Breast epithelium (tissue), 4 donors: ENCODE measurements at regions not wholly inside any gene's neighbourhood (a gene's known extent, or its start where the extent isn't known, plus 50 kb on each side); places are given as distances from the start of the nearest gene placed in this dataset.

Experiments used
- DNase-seq, 2 donors: peaks; one replicate each; pipeline ENCODE4 v3.0.0-alpha.2; 2019; ENCODE audit warnings: low spot score in 2 of 2
- H3K27ac ChIP-seq, 2 donors: fragments of 200-600 bp; sonication (generic) in 1 of 2; one replicate each; pipeline ENCODE4 v1.5.1; 2016 to 2019; ENCODE audit warnings: mild to moderate bottlenecking in 1 of 2
- H3K27me3 ChIP-seq, 2 donors: fragments of 200-600 bp; sonication (generic) in 1 of 2; one replicate each; pipeline versions ENCODE4 v1.5.1 to v1.6.0; 2017 to 2019; ENCODE audit warnings: control low read depth in 1 of 2, mild to moderate bottlenecking in 1 of 2
- H3K36me3 ChIP-seq: fragments of 200-600 bp; one replicate; pipeline ENCODE4 v1.5.1; 2019
- H3K4me1 ChIP-seq, 2 donors: fragments of 200-600 bp; sonication (generic); one replicate each; pipeline ENCODE4 v1.5.1; 2016 to 2019; ENCODE audit warnings: control low read depth in 1 of 2
- H3K4me3 ChIP-seq, 3 donors: fragments of 200-600 bp; sonication (generic); 1 replicate in 2 of 3; 2 replicates in 1 of 3; pipeline ENCODE4 v1.5.1; 2016 to 2019; ENCODE audit warnings: mild to moderate bottlenecking in 3 of 3, moderate library complexity in 2 of 3
- H3K9me3 ChIP-seq, 2 donors: fragments of 200-600 bp; sonication (generic) in 1 of 2; one replicate each; pipeline ENCODE4 v1.5.1; 2016 to 2019; ENCODE audit warnings: control low read depth in 1 of 2
- POLR2A ChIP-seq: fragments of 450-650 bp; IDR thresholded peaks from one replicate; pipeline ENCODE4 v1.6.1; 2016; ENCODE audit warnings: antibody characterized with exemption, mild to moderate bottlenecking, moderate library complexity
- POLR2AphosphoS5 ChIP-seq, 3 donors: sonication (generic); formaldehyde crosslinking; IDR thresholded peaks; one replicate each; pipeline ENCODE4 v1.6.1; 2017; ENCODE audit warnings: antibody characterized with exemption in 3 of 3
- intact Hi-C: fragments of 100-400 bp; cut with DNase I; formaldehyde crosslinking; loops from one replicate; pipeline ENCODE4 v1.15.1; 2023; ENCODE audit warnings: low total_unique reads
- TF ChIP-seq, protein P1 (sequence below), 3 donors: fragments of 450-650 bp; IDR thresholded peaks; one replicate each; pipeline ENCODE4 v1.5.1; 2016 to 2017; ENCODE audit warnings: antibody characterized with exemption in 3 of 3, mild to moderate bottlenecking in 3 of 3, moderate library complexity in 3 of 3

DNA sequence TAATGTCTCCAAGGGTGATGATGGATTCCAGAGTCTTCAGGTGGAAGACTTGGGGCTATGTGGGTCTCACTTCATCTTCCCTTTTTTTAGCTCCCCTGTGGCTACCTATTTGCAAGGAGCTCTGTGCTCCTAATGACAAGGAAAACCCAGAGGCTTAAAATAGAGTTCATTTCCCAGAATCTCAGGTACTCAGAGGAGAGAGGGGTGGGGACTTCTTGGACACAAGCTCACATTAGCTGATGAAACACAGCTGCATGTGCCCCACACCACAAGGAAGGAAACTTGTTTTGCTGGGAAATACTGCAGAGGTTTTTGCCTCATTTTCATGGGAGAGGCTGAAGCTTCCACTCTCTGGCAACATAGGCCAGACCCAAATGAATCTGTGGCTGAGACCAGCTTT lies 138.6 kb upstream of the SLC1A4 start:
- no peaks in the 10 kb centered on the region for H3K36me3 ChIP-seq
- H3K4me3 ChIP-seq: no peak overlapping the region
- H3K27ac ChIP-seq: no peak overlapping the region
- peaks cover 0 to 5% of the 10 kb centered on the region in 2 donors for H3K4me1 ChIP-seq
- DNase-seq: no peak
- H3K27me3 ChIP-seq: no peaks in the 10 kb centered on the region
- no peaks in the 10 kb centered on the region for H3K9me3 ChIP-seq
- TF ChIP-seq, protein P1, sequence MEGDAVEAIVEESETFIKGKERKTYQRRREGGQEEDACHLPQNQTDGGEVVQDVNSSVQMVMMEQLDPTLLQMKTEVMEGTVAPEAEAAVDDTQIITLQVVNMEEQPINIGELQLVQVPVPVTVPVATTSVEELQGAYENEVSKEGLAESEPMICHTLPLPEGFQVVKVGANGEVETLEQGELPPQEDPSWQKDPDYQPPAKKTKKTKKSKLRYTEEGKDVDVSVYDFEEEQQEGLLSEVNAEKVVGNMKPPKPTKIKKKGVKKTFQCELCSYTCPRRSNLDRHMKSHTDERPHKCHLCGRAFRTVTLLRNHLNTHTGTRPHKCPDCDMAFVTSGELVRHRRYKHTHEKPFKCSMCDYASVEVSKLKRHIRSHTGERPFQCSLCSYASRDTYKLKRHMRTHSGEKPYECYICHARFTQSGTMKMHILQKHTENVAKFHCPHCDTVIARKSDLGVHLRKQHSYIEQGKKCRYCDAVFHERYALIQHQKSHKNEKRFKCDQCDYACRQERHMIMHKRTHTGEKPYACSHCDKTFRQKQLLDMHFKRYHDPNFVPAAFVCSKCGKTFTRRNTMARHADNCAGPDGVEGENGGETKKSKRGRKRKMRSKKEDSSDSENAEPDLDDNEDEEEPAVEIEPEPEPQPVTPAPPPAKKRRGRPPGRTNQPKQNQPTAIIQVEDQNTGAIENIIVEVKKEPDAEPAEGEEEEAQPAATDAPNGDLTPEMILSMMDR (IDR thresholded peaks at IDR 0.05): no peak
- no peak for TF ChIP-seq POLR2A
- no peak for TF ChIP-seq POLR2AphosphoS5 (IDR thresholded peaks at IDR 0.05)
- intact Hi-C loops: loop anchor here (10.0 kb wide), 1 partner anchor 96 kb away; no protein-coding TSS in a partner anchor

DNA sequence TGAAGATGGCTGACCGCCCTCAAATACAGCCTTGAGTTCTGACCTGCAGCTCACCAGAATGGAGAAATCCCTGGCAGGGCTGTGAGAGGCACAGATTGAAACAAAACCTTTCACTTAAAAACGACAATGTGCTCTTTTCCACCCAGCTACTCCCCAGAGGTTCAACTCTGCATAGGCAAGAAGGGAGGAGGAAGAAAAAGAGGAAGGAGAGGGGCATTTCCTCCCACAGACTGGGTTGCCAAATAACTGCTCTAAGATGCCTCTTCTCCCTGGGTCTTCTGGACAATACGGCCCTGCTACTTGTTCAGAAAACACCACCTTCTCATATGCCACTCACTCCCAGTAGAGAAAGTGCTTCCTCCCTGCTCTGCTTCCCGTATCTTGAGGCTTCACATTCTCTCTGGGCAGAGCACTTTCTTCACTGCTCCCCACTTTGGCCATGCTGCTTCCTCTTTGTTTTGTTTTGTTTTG lies 136.4 kb upstream of the SLC1A4 start:
- no peak overlapping the region for H3K27ac ChIP-seq
- no peak overlapping the region for H3K4me3 ChIP-seq
- H3K27me3 ChIP-seq: no peaks in the 10 kb centered on the region
- H3K36me3 ChIP-seq: no peaks in the 10 kb centered on the region
- H3K4me1 ChIP-seq: peaks cover 4 to 5% of the 10 kb centered on the region in 2 donors
- intact Hi-C loops: loop anchor here (10.0 kb wide), 1 partner anchor 98 kb away; no protein-coding TSS in a partner anchor
- TF ChIP-seq, protein P1 (IDR thresholded peaks at IDR 0.05): no peak
- no peak for TF ChIP-seq POLR2AphosphoS5 (IDR thresholded peaks at IDR 0.05)
- no peak for TF ChIP-seq POLR2A
- no peaks in the 10 kb centered on the region for H3K9me3 ChIP-seq
- no peak for DNase-seq

DNA sequence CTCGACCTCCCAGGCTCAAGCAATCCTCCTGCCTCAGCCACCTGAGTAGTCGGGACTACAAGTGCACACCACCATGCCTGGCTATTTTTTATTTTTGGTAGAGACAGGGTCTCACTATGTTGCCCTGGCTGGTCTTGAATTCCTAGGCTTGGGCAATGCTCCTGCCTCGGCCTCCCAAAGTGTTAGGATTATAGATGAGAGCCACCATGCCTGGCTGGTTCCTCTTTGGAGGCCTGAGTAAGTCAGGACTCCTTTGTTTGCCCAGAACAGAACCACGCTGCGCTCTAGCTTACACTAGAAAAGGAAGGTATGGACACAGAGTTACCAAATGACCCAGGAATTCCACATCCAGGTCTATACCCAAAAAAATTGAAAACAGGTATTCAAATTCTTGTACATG lies 135.9 kb upstream of the SLC1A4 start:
- DNase-seq: no peak
- Histone ChIP-seq H3K36me3 (no peaks in the 10 kb centered on the region), H3K27me3 (no peaks in the 10 kb centered on the region), H3K4me1 (peaks cover 9 to 10% of the 10 kb centered on the region in 2 donors), H3K27ac (peak overlapping the region in 1 of 2 donors; percentile 20), H3K4me3 (no peak overlapping the region), H3K9me3 (no peaks in the 10 kb centered on the region)
- TF ChIP-seq, protein P1 (IDR thresholded peaks at IDR 0.05): no peak
- no peak for TF ChIP-seq POLR2AphosphoS5 (IDR thresholded peaks at IDR 0.05)
- no peak for TF ChIP-seq POLR2A
- intact Hi-C loops: loop anchor here (10.0 kb wide), 1 partner anchor 99 kb away; no protein-coding TSS in a partner anchor

DNA sequence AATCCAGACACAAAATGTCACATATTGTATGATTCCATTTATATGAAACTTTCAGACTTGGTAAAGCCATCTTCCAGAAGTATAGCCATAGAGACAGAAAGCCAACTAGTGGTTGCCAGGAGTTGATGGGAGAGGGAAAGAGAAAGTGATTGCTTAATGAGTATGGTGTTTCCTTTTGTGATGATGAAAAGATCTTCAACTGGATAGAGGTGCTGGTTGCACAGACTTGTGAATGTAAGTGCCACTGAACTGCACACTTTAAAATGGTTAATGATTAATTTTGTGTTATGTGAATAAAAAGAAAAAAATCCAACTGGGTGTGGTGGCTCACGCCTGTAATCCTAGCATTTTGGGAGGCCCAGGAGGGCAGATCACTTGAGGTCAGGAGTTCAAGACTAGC lies 135.3 kb upstream of the SLC1A4 start:
- no peak for DNase-seq
- no peaks in the 10 kb centered on the region for H3K36me3 ChIP-seq
- H3K9me3 ChIP-seq: no peaks in the 10 kb centered on the region
- peak overlapping the region in 1 of 2 donors; percentile 3 for H3K27ac ChIP-seq
- no peak overlapping the region for H3K4me3 ChIP-seq
- H3K27me3 ChIP-seq: no peaks in the 10 kb centered on the region
- no peak for TF ChIP-seq POLR2AphosphoS5 (IDR thresholded peaks at IDR 0.05)
- TF ChIP-seq POLR2A: no peak
- TF ChIP-seq, protein P1 (IDR thresholded peaks at IDR 0.05): no peak
- intact Hi-C loops: loop anchor here (10.0 kb wide), 1 partner anchor 99 kb away; no protein-coding TSS in a partner anchor
- H3K4me1 ChIP-seq: peaks cover 12 to 16% of the 10 kb centered on the region in 2 donors

DNA sequence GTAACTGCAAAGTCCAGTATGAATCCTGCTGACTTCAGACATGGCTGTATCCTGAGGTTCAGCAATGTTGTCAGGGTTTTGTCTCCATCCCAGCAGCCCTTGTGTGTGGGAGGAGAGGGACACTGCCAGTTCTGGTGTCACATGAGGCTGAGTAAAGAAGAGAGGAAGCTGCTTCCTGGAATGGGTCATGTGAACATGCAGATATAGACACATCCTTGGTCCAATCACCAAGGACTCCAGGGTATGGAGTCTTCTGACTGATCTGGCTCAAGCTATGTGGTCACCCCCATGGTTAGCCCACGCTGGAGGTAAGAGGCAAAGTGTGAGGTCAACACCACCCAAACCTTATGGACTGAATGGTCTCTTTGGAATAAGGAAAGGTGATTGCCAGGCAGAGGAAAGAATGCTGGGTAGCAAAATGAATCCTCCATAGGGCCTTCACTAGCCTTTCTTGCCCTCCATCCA lies 134.4 kb upstream of the SLC1A4 start:
- TF ChIP-seq, protein P1 (IDR thresholded peaks at IDR 0.05): no peak
- TF ChIP-seq POLR2AphosphoS5 (IDR thresholded peaks at IDR 0.05) (peak in 1 of 3 donors; percentile 29), POLR2A (no peak)
- no peak overlapping the region for H3K4me3 ChIP-seq
- no peaks in the 10 kb centered on the region for H3K9me3 ChIP-seq
- no peaks in the 10 kb centered on the region for H3K27me3 ChIP-seq
- no peaks in the 10 kb centered on the region for H3K36me3 ChIP-seq
- H3K4me1 ChIP-seq: peaks cover 16 to 17% of the 10 kb centered on the region in 2 donors
- DNase-seq: peak in 1 of 2 donors; percentile 45
- intact Hi-C loops: loop anchor here (10.0 kb wide), 1 partner anchor 100 kb away; no protein-coding TSS in a partner anchor
- H3K27ac ChIP-seq: peak overlapping the region in 1 of 2 donors; percentile 75
